ENCODE measurements at regions not wholly inside any gene's neighbourhood (a gene's known extent, or its start where the extent isn't known, plus 50 kb on each side); places are given as distances from the start of the nearest gene placed in this dataset.

GRCh38 chr2:144078802-144079724 is 440.9 kb downstream of the ZEB2 start:
- no peaks in the 10 kb centered on the region for H3K27me3 Mint-ChIP-seq (ENCODE audit: low read depth)
- H2BK15ac ChIP-seq (ENCODE audit: low read depth, low read length) = no peak overlapping the region
- H3K4ac ChIP-seq (ENCODE audit: low read depth, low read length) = no peak overlapping the region
- H3K27ac ChIP-seq (ENCODE audit: insufficient read length, low read depth, low read length) = no peak overlapping the region
- no peak overlapping the region for H3K27ac Mint-ChIP-seq
- DNase-seq = no peak
- no peaks in the 10 kb centered on the region for H3K23me2 ChIP-seq (ENCODE audit: insufficient read length, low read depth, low read length, poor library complexity, severe bottlenecking)
- H2AK5ac ChIP-seq (ENCODE audit: insufficient read length, low read length) = no peak overlapping the region
- no peak overlapping the region for H2BK120ac ChIP-seq (ENCODE audit: low read depth, low read length, poor library complexity, severe bottlenecking)
- no peaks in the 10 kb centered on the region for H3K9me3 Mint-ChIP-seq
- H4K20me1 ChIP-seq (ENCODE audit: control insufficient read depth, insufficient read depth, insufficient read length) = no peaks in the 10 kb centered on the region
- TF ChIP-seq CTCF (conservative IDR thresholded peaks at IDR 0.05) = no peak
- H3K9me3 ChIP-seq (ENCODE audit: control insufficient read depth, low read depth, low read length) = no peaks in the 10 kb centered on the region
- H4K5ac ChIP-seq (ENCODE audit: insufficient read length, low read depth, low read length) = no peak overlapping the region
- no peak overlapping the region for H4K91ac ChIP-seq (ENCODE audit: insufficient read length, low read depth, low read length)
- no peaks in the 10 kb centered on the region for H3K27me3 ChIP-seq (ENCODE audit: insufficient read depth, low read length)
- no peak overlapping the region for H3K14ac ChIP-seq (ENCODE audit: insufficient read depth, low read length)
- WGBS (ENCODE audit: extremely low coverage, insufficient read length, low lambda C conversion rate) = no CpG with 5 or more reads among the region's 3 CpGs
- H3K4me1 Mint-ChIP-seq = peaks cover 2 to 11% of the 10 kb centered on the region in 2 experiments; a peak in 2 of 4 replicates
- H3K56ac ChIP-seq (ENCODE audit: insufficient read length, low read depth, low read length) = no peak overlapping the region
- H3K79me1 ChIP-seq (ENCODE audit: insufficient read depth, low read depth, low read length, poor library complexity, severe bottlenecking) = no peaks in the 10 kb centered on the region
- no peak overlapping the region for H2BK12ac ChIP-seq (ENCODE audit: insufficient read length, low read depth, low read length)
- no peak overlapping the region for H2BK20ac ChIP-seq (ENCODE audit: low read depth, low read length, poor library complexity, severe bottlenecking)
- no peak overlapping the region for H3K9ac ChIP-seq (ENCODE audit: extremely low read depth, insufficient read length, low read length)
- no peaks in the 10 kb centered on the region for H3K36me3 Mint-ChIP-seq (ENCODE audit: insufficient read depth in 1 of 3, low read depth in 3 of 3)
- H3K4me2 ChIP-seq (ENCODE audit: insufficient read depth, insufficient read length, low read length) = no peak overlapping the region
- H3K23ac ChIP-seq (ENCODE audit: insufficient read length, low read depth, low read length) = no peak overlapping the region
- no peaks in the 10 kb centered on the region for H3K79me2 ChIP-seq (ENCODE audit: insufficient read depth, low read length)
- H2BK5ac ChIP-seq (ENCODE audit: insufficient read length, low read length) = no peak overlapping the region
- H3K4me3 Mint-ChIP-seq = no peak overlapping the region
- no peak overlapping the region for H2AFZ ChIP-seq (ENCODE audit: low read length)
- no peak overlapping the region for H3T11ph ChIP-seq (ENCODE audit: low read length)
- H4K8ac ChIP-seq (replicated peaks; ENCODE audit: insufficient read length, low read depth, low read length) = no peak overlapping the region
- no peaks in the 10 kb centered on the region for H3K4me1 ChIP-seq (ENCODE audit: insufficient read depth, low read length)
- no peak overlapping the region for H3K18ac ChIP-seq (ENCODE audit: insufficient read length, low read depth, low read length)

All from H9 (cell line).